ENCODE measurements at regions not wholly inside any gene's neighbourhood (a gene's known extent, or its start where the extent isn't known, plus 50 kb on each side); places are given as distances from the start of the nearest gene placed in this dataset.

GRCh38 chr11:131168839-131169713, 201.3 kb upstream of the NTM start:
- H3K9ac ChIP-seq: no peak overlapping the region
- TF ChIP-seq CTCF (conservative IDR thresholded peaks at IDR 0.05; ENCODE audit: low read depth, low read length): no peak

GRCh38 chr11:131172011-131172410, 198.4 kb upstream of the NTM start:
- no peaks in the 10 kb centered on the region for H3K27me3 ChIP-seq (ENCODE audit: insufficient read depth, low read depth)
- no peak overlapping the region for H3K4me2 ChIP-seq
- H3K36me3 ChIP-seq (ENCODE audit: insufficient read depth): no peaks in the 10 kb centered on the region
- no peak overlapping the region for H3K9ac ChIP-seq
- no peak overlapping the region for H2AFZ ChIP-seq (ENCODE audit: low read depth)
- no peak overlapping the region for H3K4me3 ChIP-seq (IDR thresholded peaks at IDR 0.05; ENCODE audit: insufficient read depth, low read depth, low read length)
- H3K79me2 ChIP-seq (ENCODE audit: insufficient read depth, low read depth): no peaks in the 10 kb centered on the region
- TF ChIP-seq CTCF (conservative IDR thresholded peaks at IDR 0.05; ENCODE audit: low read depth, low read length): no peak
- no peak overlapping the region for H3K27ac ChIP-seq
- no peaks in the 10 kb centered on the region for H3K4me1 ChIP-seq (ENCODE audit: low read depth, poor library complexity, severe bottlenecking)
- no peaks in the 10 kb centered on the region for H4K20me1 ChIP-seq (ENCODE audit: insufficient read depth)

More at GRCh38 chr11:131168839-131169713, 201.3 kb upstream of the NTM start:
- no peak overlapping the region for H3K27ac ChIP-seq
- H3K4me1 ChIP-seq (ENCODE audit: low read depth, poor library complexity, severe bottlenecking): no peaks in the 10 kb centered on the region
- H4K20me1 ChIP-seq (ENCODE audit: insufficient read depth): no peaks in the 10 kb centered on the region
- no peak overlapping the region for H3K4me3 ChIP-seq (IDR thresholded peaks at IDR 0.05; ENCODE audit: insufficient read depth, low read depth, low read length)
- no peak overlapping the region for H3K4me2 ChIP-seq
- no peaks in the 10 kb centered on the region for H3K27me3 ChIP-seq (ENCODE audit: insufficient read depth, low read depth)
- no peaks in the 10 kb centered on the region for H3K79me2 ChIP-seq (ENCODE audit: insufficient read depth, low read depth)
- no peaks in the 10 kb centered on the region for H3K36me3 ChIP-seq (ENCODE audit: insufficient read depth)
- no peak overlapping the region for H2AFZ ChIP-seq (ENCODE audit: low read depth)

GRCh38 chr11:131178020-131178419, 192.4 kb upstream of the NTM start:
- Histone ChIP-seq H2AFZ (ENCODE audit: low read depth) (no peak overlapping the region), H3K4me3 (IDR thresholded peaks at IDR 0.05; ENCODE audit: insufficient read depth, low read depth, low read length) (no peak overlapping the region), H3K4me1 (ENCODE audit: low read depth, poor library complexity, severe bottlenecking) (no peaks in the 10 kb centered on the region), H3K4me2 (no peak overlapping the region), H3K9ac (no peak overlapping the region), H3K79me2 (ENCODE audit: insufficient read depth, low read depth) (no peaks in the 10 kb centered on the region), H3K36me3 (ENCODE audit: insufficient read depth) (no peaks in the 10 kb centered on the region), H4K20me1 (ENCODE audit: insufficient read depth) (no peaks in the 10 kb centered on the region), H3K27ac (no peak overlapping the region), H3K27me3 (ENCODE audit: insufficient read depth, low read depth) (no peaks in the 10 kb centered on the region)
- TF ChIP-seq CTCF (conservative IDR thresholded peaks at IDR 0.05; ENCODE audit: low read depth, low read length): no peak

GRCh38 chr11:131178596-131178995, 191.8 kb upstream of the NTM start:
- TF ChIP-seq CTCF (conservative IDR thresholded peaks at IDR 0.05; ENCODE audit: low read depth, low read length): no peak
- Histone ChIP-seq H3K27me3 (ENCODE audit: insufficient read depth, low read depth) (no peaks in the 10 kb centered on the region), H3K36me3 (ENCODE audit: insufficient read depth) (no peaks in the 10 kb centered on the region), H3K4me3 (IDR thresholded peaks at IDR 0.05; ENCODE audit: insufficient read depth, low read depth, low read length) (no peak overlapping the region), H3K9ac (no peak overlapping the region), H4K20me1 (ENCODE audit: insufficient read depth) (no peaks in the 10 kb centered on the region), H3K27ac (no peak overlapping the region), H3K4me2 (no peak overlapping the region), H3K79me2 (ENCODE audit: insufficient read depth, low read depth) (no peaks in the 10 kb centered on the region), H2AFZ (ENCODE audit: low read depth) (no peak overlapping the region), H3K4me1 (ENCODE audit: low read depth, poor library complexity, severe bottlenecking) (no peaks in the 10 kb centered on the region)
